Suprapubic skin (tissue), 4 donors: ENCODE measurements at regions not wholly inside any gene's neighbourhood (a gene's known extent, or its start where the extent isn't known, plus 50 kb on each side); places are given as distances from the start of the nearest gene placed in this dataset.

ENCODE experiments used
- DNase-seq, 2 donors: peaks; one replicate each; pipeline ENCODE4 v3.0.0-alpha.2; 2019; ENCODE audit warnings: low spot score in 2 of 2
- H3K27ac ChIP-seq: fragments of 200-600 bp; sonication (generic); one replicate; pipeline ENCODE4 v1.5.1; 2019
- H3K27me3 ChIP-seq: fragments of 200-600 bp; sonication (generic); one replicate; pipeline ENCODE4 v1.5.1; 2019
- H3K36me3 ChIP-seq: fragments of 200-600 bp; sonication (generic); one replicate; pipeline ENCODE4 v1.5.1; 2019
- H3K4me1 ChIP-seq: fragments of 200-600 bp; sonication (generic); one replicate; pipeline ENCODE4 v1.5.1; 2019
- H3K4me3 ChIP-seq: fragments of 200-600 bp; sonication (generic); one replicate; pipeline ENCODE4 v1.5.1; 2019; ENCODE audit warnings: mild to moderate bottlenecking
- H3K9me3 ChIP-seq: fragments of 200-600 bp; sonication (generic); one replicate; pipeline ENCODE4 v1.5.1; 2019
- CTCF ChIP-seq, 2 donors: fragments of 200-600 bp in 1 of 2; fragments of 450-650 bp in 1 of 2; sonication (generic) in 1 of 2; IDR thresholded peaks; one replicate each; pipeline ENCODE4 v1.5.1; 2016 to 2019; ENCODE audit warnings: antibody characterized with exemption in 2 of 2, mild to moderate bottlenecking in 1 of 2, moderate library complexity in 1 of 2
- EP300 ChIP-seq: sonication (generic); formaldehyde crosslinking; IDR thresholded peaks from one replicate; pipeline ENCODE4 v1.6.1; 2017; ENCODE audit warnings: antibody characterized with exemption
- POLR2A ChIP-seq, 2 donors: fragments of 450-650 bp; IDR thresholded peaks; one replicate each; pipeline ENCODE4 v1.6.1; 2017; ENCODE audit warnings: antibody characterized with exemption in 2 of 2, mild to moderate bottlenecking in 2 of 2, moderate library complexity in 2 of 2
- POLR2AphosphoS5 ChIP-seq, 3 donors: sonication (generic); formaldehyde crosslinking; IDR thresholded peaks; one replicate each; pipeline ENCODE4 v1.6.1; 2017; ENCODE audit warnings: antibody characterized with exemption in 3 of 3
- WGBS: methylation state at CpG from one replicate; pipeline ENCODE4 v1.1.5; 2018; 5-methylcytosine and 5-hydroxymethylcytosine counted together

- no peak for DNase-seq
- Histone ChIP-seq H3K27me3 (no peaks in the 10 kb centered on the region), H3K4me3 (no peak overlapping the region), H3K36me3 (peaks cover 32% of the 10 kb centered on the region), H3K4me1 (peaks cover 16% of the 10 kb centered on the region), H3K27ac (no peak overlapping the region), H3K9me3 (no peaks in the 10 kb centered on the region)
- 83% methylated on average over 7 of the region's 8 CpGs for WGBS
- TF ChIP-seq CTCF (IDR thresholded peaks at IDR 0.05) (no peak), EP300 (no peak), POLR2AphosphoS5 (IDR thresholded peaks at IDR 0.05) (no peak), POLR2A (IDR thresholded peaks at IDR 0.05) (no peak)
Observed at GRCh38 chr14:95456281-95456680, 60.2 kb downstream of the SYNE3 start.

- no peak for DNase-seq
- no peak overlapping the region for H3K4me3 ChIP-seq
- WGBS, result 94% methylated on average over 16 of the region's 17 CpGs
- TF ChIP-seq CTCF (IDR thresholded peaks at IDR 0.05), result no peak
- no peak for TF ChIP-seq POLR2AphosphoS5 (IDR thresholded peaks at IDR 0.05)
- TF ChIP-seq EP300, result no peak
- TF ChIP-seq POLR2A (IDR thresholded peaks at IDR 0.05), result no peak
- no peaks in the 10 kb centered on the region for H3K9me3 ChIP-seq
- H3K36me3 ChIP-seq, result peaks cover 42% of the 10 kb centered on the region
- H3K27me3 ChIP-seq, result no peaks in the 10 kb centered on the region
- no peak overlapping the region for H3K27ac ChIP-seq
- peaks cover 7% of the 10 kb centered on the region for H3K4me1 ChIP-seq
Observed at GRCh38 chr14:95455246-95455645, 61.2 kb downstream of the SYNE3 start.

GRCh38 chr14:95453713-95453980, 62.8 kb downstream of the SYNE3 start:
- Histone ChIP-seq H3K9me3 (no peaks in the 10 kb centered on the region), H3K27ac (no peak overlapping the region), H3K36me3 (peaks cover 58% of the 10 kb centered on the region), H3K27me3 (no peaks in the 10 kb centered on the region), H3K4me3 (no peak overlapping the region), H3K4me1 (peaks cover 7% of the 10 kb centered on the region)
- no peak for DNase-seq
- WGBS, result 100% methylated on average over 1 of the region's 1 CpG
- no peak for TF ChIP-seq POLR2A (IDR thresholded peaks at IDR 0.05)
- no peak for TF ChIP-seq CTCF (IDR thresholded peaks at IDR 0.05)
- TF ChIP-seq EP300, result no peak
- no peak for TF ChIP-seq POLR2AphosphoS5 (IDR thresholded peaks at IDR 0.05)

GRCh38 chr14:95452893-95453712, 63.3 kb downstream of the SYNE3 start:
- Histone ChIP-seq H3K4me1 (peaks cover 7% of the 10 kb centered on the region), H3K4me3 (no peak overlapping the region), H3K27me3 (no peaks in the 10 kb centered on the region), H3K36me3 (peaks cover 60% of the 10 kb centered on the region), H3K27ac (no peak overlapping the region), H3K9me3 (no peaks in the 10 kb centered on the region)
- WGBS, result 85% methylated on average over 10 of the region's 10 CpGs
- no peak for DNase-seq
- TF ChIP-seq EP300 (no peak), POLR2AphosphoS5 (IDR thresholded peaks at IDR 0.05) (no peak), CTCF (IDR thresholded peaks at IDR 0.05) (no peak), POLR2A (IDR thresholded peaks at IDR 0.05) (no peak)

GRCh38 chr14:95452176-95452892, 64.1 kb downstream of the SYNE3 start:
- TF ChIP-seq POLR2AphosphoS5 (IDR thresholded peaks at IDR 0.05) (no peak), POLR2A (IDR thresholded peaks at IDR 0.05) (no peak), EP300 (no peak), CTCF (IDR thresholded peaks at IDR 0.05) (peak in 1 of 2 donors; percentile 25)
- H3K4me1 ChIP-seq, result peaks cover 4% of the 10 kb centered on the region
- WGBS, result 85% methylated on average over 18 of the region's 18 CpGs
- no peak for DNase-seq
- H3K9me3 ChIP-seq, result no peaks in the 10 kb centered on the region
- H3K4me3 ChIP-seq, result no peak overlapping the region
- H3K27ac ChIP-seq, result no peak overlapping the region
- peaks cover 63% of the 10 kb centered on the region for H3K36me3 ChIP-seq
- no peaks in the 10 kb centered on the region for H3K27me3 ChIP-seq
